Astrocyte (in vitro differentiated cells and primary cell): ENCODE measurements at regions not wholly inside any gene's neighbourhood (a gene's known extent, or its start where the extent isn't known, plus 50 kb on each side); places are given as distances from the start of the nearest gene placed in this dataset.
"Not testable (repeated sequence)": the region's sequence is repeated elsewhere in the genome, so short reads cannot be mapped to it uniquely, and the experiment has no call there.

Source experiments
- DNase-seq: peaks from one replicate; pipeline ENCODE4 v3.0.0-alpha.2; 2010; ENCODE audit warnings: low read depth
- FAIRE-seq: peaks from 2 replicates; lab custom pipeline; 2011; peaks lifted over from hg19 to GRCh38; lab: Jason Lieb, UNC
- H2AFZ ChIP-seq: 2 replicates; pipeline ENCODE4 v1.6.0; 2012; ENCODE audit warnings: low read depth, low read length, inconsistent platforms
- H3K27ac ChIP-seq: 2 replicates; pipeline ENCODE4 v1.5.1; 2011; ENCODE audit warnings: low read depth, low read length, inconsistent platforms
- H3K27me3 ChIP-seq: 2 replicates; pipeline ENCODE4 v1.6.0; 2011; ENCODE audit warnings: low read length, inconsistent platforms; ENCODE audit not compliant: insufficient read depth
- H3K36me3 ChIP-seq: 2 replicates; pipeline ENCODE4 v1.5.1; 2011; ENCODE audit warnings: low read length, inconsistent platforms; ENCODE audit not compliant: insufficient read depth
- H3K4me1 ChIP-seq: 2 replicates; pipeline ENCODE4 v1.5.1; 2011; ENCODE audit warnings: low read length, inconsistent platforms; ENCODE audit not compliant: insufficient read depth
- H3K4me2 ChIP-seq: 2 replicates; pipeline ENCODE4 v1.6.0; 2012; ENCODE audit warnings: low read length, inconsistent platforms
- H3K4me3 ChIP-seq: 2 replicates; pipeline ENCODE4 v1.5.1; 2011; ENCODE audit warnings: low read depth, mild to moderate bottlenecking, low read length, inconsistent platforms; ENCODE audit not compliant: insufficient read depth
- H3K79me2 ChIP-seq: 2 replicates; pipeline ENCODE4 v1.6.0; 2012; ENCODE audit warnings: mild to moderate bottlenecking, low read length, inconsistent platforms; ENCODE audit not compliant: insufficient read depth
- H3K9ac ChIP-seq: 2 replicates; pipeline ENCODE4 v1.6.0; 2012; ENCODE audit warnings: mild to moderate bottlenecking, low read length, inconsistent platforms
- H3K9me3 ChIP-seq: 2 replicates; pipeline ENCODE4 v1.5.1; 2012; ENCODE audit warnings: low read depth, mild to moderate bottlenecking, low read length, inconsistent platforms; ENCODE audit not compliant: insufficient read depth
- H4K20me1 ChIP-seq: 2 replicates; pipeline ENCODE4 v1.6.0; 2012; ENCODE audit warnings: low read length, inconsistent platforms; ENCODE audit not compliant: insufficient read depth
- H3K27ac Mint-ChIP-seq: one replicate; pipeline ENCODE4 v1.8.0; 2021; ENCODE audit warnings: mild to moderate bottlenecking, mixed read lengths; ENCODE audit not compliant: unreplicated experiment
- H3K27me3 Mint-ChIP-seq: one replicate; pipeline ENCODE4 v1.8.0; 2021; ENCODE audit warnings: low read depth, mixed read lengths; ENCODE audit not compliant: unreplicated experiment
- H3K36me3 Mint-ChIP-seq: one replicate; pipeline ENCODE4 v1.8.0; 2021; ENCODE audit warnings: low read depth, mixed read lengths; ENCODE audit not compliant: unreplicated experiment
- H3K4me1 Mint-ChIP-seq: one replicate; pipeline ENCODE4 v1.8.0; 2021; ENCODE audit warnings: low read depth, mixed read lengths; ENCODE audit not compliant: unreplicated experiment
- H3K4me3 Mint-ChIP-seq: one replicate; pipeline ENCODE4 v1.8.0; 2021; ENCODE audit warnings: mild to moderate bottlenecking, moderate library complexity, mixed read lengths; ENCODE audit not compliant: unreplicated experiment
- H3K9me3 Mint-ChIP-seq: one replicate; pipeline ENCODE4 v1.8.0; 2021; ENCODE audit warnings: mild to moderate bottlenecking, mixed read lengths; ENCODE audit not compliant: unreplicated experiment
- EZH2 ChIP-seq: IDR thresholded peaks from 2 replicates; pipeline ENCODE4 v1.6.1; 2012; ENCODE audit warnings: mild to moderate bottlenecking, low read length, inconsistent platforms; ENCODE audit not compliant: insufficient read depth
- TF ChIP-seq, protein P1 (sequence below): IDR thresholded peaks from 2 replicates; pipeline ENCODE4 v1.5.1; 2011; ENCODE audit warnings: low read depth, mild to moderate bottlenecking, inconsistent platforms, low read length, moderate library complexity; ENCODE audit not compliant: insufficient read depth

- H3K4me3 Mint-ChIP-seq: no peak overlapping the region
- no peaks in the 10 kb centered on the region for H3K79me2 ChIP-seq
- H3K27ac Mint-ChIP-seq: no peak overlapping the region
- H3K27me3 ChIP-seq: no peaks in the 10 kb centered on the region
- TF ChIP-seq, protein P1, sequence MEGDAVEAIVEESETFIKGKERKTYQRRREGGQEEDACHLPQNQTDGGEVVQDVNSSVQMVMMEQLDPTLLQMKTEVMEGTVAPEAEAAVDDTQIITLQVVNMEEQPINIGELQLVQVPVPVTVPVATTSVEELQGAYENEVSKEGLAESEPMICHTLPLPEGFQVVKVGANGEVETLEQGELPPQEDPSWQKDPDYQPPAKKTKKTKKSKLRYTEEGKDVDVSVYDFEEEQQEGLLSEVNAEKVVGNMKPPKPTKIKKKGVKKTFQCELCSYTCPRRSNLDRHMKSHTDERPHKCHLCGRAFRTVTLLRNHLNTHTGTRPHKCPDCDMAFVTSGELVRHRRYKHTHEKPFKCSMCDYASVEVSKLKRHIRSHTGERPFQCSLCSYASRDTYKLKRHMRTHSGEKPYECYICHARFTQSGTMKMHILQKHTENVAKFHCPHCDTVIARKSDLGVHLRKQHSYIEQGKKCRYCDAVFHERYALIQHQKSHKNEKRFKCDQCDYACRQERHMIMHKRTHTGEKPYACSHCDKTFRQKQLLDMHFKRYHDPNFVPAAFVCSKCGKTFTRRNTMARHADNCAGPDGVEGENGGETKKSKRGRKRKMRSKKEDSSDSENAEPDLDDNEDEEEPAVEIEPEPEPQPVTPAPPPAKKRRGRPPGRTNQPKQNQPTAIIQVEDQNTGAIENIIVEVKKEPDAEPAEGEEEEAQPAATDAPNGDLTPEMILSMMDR: no peak
- TF ChIP-seq EZH2: no peak
- FAIRE-seq (no peak), DNase-seq (no peak)
- H3K36me3 Mint-ChIP-seq: no peaks in the 10 kb centered on the region
- H3K9me3 ChIP-seq: no peaks in the 10 kb centered on the region
- H3K9me3 Mint-ChIP-seq: peaks cover 9% of the 10 kb centered on the region
- H3K36me3 ChIP-seq: no peaks in the 10 kb centered on the region
- H3K4me3 ChIP-seq: no peak overlapping the region
- H4K20me1 ChIP-seq: no peaks in the 10 kb centered on the region
- no peak overlapping the region for H3K27ac ChIP-seq
- H2AFZ ChIP-seq: no peak overlapping the region
- no peaks in the 10 kb centered on the region for H3K4me1 ChIP-seq
- H3K4me2 ChIP-seq: no peak overlapping the region
- H3K9ac ChIP-seq: no peak overlapping the region
- H3K27me3 Mint-ChIP-seq: peaks cover 34% of the 10 kb centered on the region
- H3K4me1 Mint-ChIP-seq: no peaks in the 10 kb centered on the region
These were observed 758.5 kb upstream of the CTNND2 start for GRCh38 chr5:12662545-12663314.

- no peak overlapping the region for H3K4me2 ChIP-seq
- no peaks in the 10 kb centered on the region for H4K20me1 ChIP-seq
- H3K4me1 ChIP-seq: no peaks in the 10 kb centered on the region
- no peaks in the 10 kb centered on the region for H3K79me2 ChIP-seq
- H3K9ac ChIP-seq: no peak overlapping the region
- Mint-ChIP-seq H3K4me3 (no peak overlapping the region), H3K36me3 (no peaks in the 10 kb centered on the region), H3K9me3 (peaks cover 9% of the 10 kb centered on the region), H3K4me1 (no peaks in the 10 kb centered on the region), H3K27me3 (peaks cover 25% of the 10 kb centered on the region), H3K27ac (no peak overlapping the region)
- H3K9me3 ChIP-seq: no peaks in the 10 kb centered on the region
- no peaks in the 10 kb centered on the region for H3K36me3 ChIP-seq
- H3K27ac ChIP-seq: no peak overlapping the region
- DNase-seq (no peak), FAIRE-seq (no peak)
- H3K4me3 ChIP-seq: no peak overlapping the region
- TF ChIP-seq, protein P1: no peak
- no peak for TF ChIP-seq EZH2
- no peaks in the 10 kb centered on the region for H3K27me3 ChIP-seq
- H2AFZ ChIP-seq: no peak overlapping the region
These were observed 757.5 kb upstream of the CTNND2 start for GRCh38 chr5:12661617-12662370.

- peaks cover 14% of the 10 kb centered on the region for H3K27me3 Mint-ChIP-seq
- H4K20me1 ChIP-seq, H3K27ac ChIP-seq, H3K9me3 ChIP-seq, FAIRE-seq, H3K9me3 Mint-ChIP-seq, H3K27ac Mint-ChIP-seq, H3K27me3 ChIP-seq, DNase-seq, H3K4me2 ChIP-seq, H3K4me3 Mint-ChIP-seq, H3K79me2 ChIP-seq, H3K4me1 Mint-ChIP-seq, H2AFZ ChIP-seq, H3K4me3 ChIP-seq, H3K4me1 ChIP-seq, H3K36me3 ChIP-seq, H3K9ac ChIP-seq, H3K36me3 Mint-ChIP-seq: not testable (repeated sequence)
These were observed 756.2 kb upstream of the CTNND2 start for GRCh38 chr5:12660279-12661107.
